ENCODE measurements at regions not wholly inside any gene's neighbourhood (a gene's known extent, or its start where the extent isn't known, plus 50 kb on each side); places are given as distances from the start of the nearest gene placed in this dataset.

DNA sequence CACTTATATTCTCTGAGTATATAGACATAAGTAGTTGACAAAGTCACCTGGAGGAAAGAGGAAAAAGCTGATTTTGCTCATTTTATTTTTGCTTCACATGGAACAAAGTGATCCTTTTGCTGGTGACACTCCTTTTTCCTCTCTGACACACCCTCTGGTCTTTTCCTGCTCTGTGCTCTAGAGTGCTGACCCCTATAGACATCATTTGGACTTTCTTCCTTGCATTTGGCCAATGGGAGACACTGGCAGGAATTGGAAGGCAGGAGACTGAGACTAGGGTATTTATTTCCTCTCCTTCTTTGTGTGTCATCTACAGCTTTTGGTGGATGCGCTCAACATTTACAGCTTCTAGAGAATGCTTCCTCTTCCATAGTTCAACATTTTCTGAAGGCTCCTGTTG is 1078.1 kb downstream of the SORCS1 start:
- TF ChIP-seq ZFX (IDR thresholded peaks at IDR 0.05; ENCODE audit: borderline replicate concordance) = no peak
- TF ChIP-seq, protein P1, sequence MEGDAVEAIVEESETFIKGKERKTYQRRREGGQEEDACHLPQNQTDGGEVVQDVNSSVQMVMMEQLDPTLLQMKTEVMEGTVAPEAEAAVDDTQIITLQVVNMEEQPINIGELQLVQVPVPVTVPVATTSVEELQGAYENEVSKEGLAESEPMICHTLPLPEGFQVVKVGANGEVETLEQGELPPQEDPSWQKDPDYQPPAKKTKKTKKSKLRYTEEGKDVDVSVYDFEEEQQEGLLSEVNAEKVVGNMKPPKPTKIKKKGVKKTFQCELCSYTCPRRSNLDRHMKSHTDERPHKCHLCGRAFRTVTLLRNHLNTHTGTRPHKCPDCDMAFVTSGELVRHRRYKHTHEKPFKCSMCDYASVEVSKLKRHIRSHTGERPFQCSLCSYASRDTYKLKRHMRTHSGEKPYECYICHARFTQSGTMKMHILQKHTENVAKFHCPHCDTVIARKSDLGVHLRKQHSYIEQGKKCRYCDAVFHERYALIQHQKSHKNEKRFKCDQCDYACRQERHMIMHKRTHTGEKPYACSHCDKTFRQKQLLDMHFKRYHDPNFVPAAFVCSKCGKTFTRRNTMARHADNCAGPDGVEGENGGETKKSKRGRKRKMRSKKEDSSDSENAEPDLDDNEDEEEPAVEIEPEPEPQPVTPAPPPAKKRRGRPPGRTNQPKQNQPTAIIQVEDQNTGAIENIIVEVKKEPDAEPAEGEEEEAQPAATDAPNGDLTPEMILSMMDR (IDR thresholded peaks at IDR 0.05) = no peak
- H3K27ac ChIP-seq = no peak overlapping the region

DNA sequence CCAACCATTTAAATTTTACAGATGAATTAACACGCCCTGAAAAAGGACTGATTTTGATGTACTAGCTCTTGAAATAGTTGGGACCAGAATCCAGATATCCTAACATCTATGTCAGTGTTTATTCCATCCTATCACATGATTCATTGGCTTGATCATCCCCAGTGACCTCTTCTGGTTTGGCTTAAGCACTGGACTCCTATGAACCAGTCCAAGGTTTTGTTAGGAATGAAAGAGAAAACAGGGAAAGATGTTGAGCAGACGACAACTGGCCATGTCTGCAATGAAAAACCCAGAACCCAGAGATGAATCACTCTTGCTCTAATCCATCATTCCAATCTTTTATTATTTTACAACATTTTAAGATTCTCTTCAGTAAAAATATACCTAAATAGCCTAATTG is 1080.9 kb downstream of the SORCS1 start:
- TF ChIP-seq ZFX (IDR thresholded peaks at IDR 0.05; ENCODE audit: borderline replicate concordance) = no peak
- TF ChIP-seq, protein P1 (IDR thresholded peaks at IDR 0.05) = no peak
- H3K27ac ChIP-seq = no peak overlapping the region

DNA sequence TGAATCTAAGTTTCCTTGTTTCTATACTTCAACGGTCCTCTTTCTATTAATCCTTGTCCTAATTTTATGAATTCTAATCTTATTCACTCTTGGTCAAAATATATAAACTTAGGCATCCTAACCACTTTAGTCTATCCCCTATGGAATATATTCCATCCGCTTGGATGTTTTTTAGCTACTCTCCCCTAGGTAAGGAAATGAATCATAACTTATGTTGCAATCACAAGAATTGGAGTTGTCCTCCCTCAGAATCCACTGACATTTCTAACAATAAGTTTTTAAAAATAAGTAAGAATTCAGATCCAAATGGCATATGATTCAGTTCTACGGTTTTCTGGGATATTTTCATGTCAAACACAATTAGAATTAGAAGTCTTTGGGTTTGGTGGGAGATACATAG is 1081.6 kb downstream of the SORCS1 start:
- no peak overlapping the region for H3K27ac ChIP-seq
- TF ChIP-seq, protein P1 (IDR thresholded peaks at IDR 0.05) = no peak

DNA sequence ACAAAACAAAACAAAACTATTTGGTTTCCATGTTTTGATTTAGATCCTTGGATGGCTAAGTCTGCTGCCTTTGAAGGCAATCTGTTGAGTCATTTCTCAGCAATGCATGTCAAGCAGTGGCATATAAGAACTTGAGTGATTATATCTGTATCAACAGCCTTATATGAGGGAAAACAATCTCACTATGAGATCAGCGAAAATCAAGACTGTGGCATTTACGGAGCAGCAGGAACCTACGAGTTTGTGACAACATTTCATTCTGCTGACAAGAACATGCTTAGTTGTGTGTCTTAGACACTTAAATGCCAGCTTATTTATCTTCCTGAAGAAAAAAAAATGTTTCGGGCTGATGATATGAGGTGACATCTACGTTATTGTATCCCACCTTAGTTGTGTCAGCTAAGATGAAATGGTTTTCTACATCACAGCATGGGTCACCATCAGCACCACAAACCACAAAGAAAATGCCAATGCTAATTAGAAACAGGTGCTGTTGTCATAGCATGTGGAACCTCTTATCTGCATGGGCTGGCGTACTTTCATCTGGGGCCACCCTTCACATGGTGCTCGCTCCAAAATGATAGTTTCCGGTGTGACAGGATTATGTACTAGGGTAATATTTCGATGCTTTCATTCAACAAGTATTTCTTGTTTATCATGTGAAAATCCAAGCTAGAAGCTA is 1085.5 kb downstream of the SORCS1 start:
- no peak overlapping the region for H3K27ac ChIP-seq
- TF ChIP-seq ZFX (IDR thresholded peaks at IDR 0.05; ENCODE audit: borderline replicate concordance) = no peak
- TF ChIP-seq, protein P1 (IDR thresholded peaks at IDR 0.05) = no peak

DNA sequence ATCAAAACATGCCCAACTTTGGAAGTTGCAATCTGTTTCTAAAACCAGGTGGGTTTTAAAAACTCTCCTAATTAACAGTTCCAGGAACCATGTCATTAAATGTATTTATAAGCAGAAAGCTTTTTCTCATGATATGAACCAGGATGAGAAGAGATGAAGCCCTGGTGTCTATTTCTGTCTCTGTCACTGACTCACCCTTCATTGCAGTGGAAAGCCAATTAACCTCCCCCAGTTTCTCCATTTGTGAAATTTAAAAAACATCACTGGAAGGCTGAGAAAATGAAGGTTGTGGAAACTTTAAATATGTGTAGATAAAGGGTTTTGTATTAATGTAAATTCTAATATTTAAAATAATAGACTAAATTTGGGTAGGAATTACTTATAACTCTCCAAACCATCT is 1088.0 kb downstream of the SORCS1 start:
- H3K27ac ChIP-seq = no peak overlapping the region
- TF ChIP-seq, protein P1 (IDR thresholded peaks at IDR 0.05) = no peak
- no peak for TF ChIP-seq ZFX (IDR thresholded peaks at IDR 0.05; ENCODE audit: borderline replicate concordance)

DNA sequence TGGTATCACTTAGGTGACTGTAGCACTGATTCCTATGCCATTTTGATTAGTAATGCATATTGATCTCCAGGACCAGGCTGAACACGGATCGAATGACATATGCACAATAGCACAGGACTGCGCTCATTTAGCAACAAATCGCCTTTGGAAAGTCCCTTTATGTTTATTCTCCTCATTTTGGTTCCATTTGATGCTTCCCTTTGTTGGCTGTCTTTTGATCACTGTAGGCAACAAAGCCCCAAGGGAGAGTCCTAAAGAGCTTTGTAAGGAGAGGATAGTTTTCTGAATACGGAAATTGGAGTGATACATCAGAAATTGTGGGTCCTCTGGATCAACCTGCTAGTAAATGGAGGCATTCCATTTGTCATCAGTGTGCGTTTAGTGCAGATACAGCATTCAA is 1111.4 kb downstream of the SORCS1 start:
- H3K27ac ChIP-seq = no peak overlapping the region
- TF ChIP-seq, protein P1 (IDR thresholded peaks at IDR 0.05) = no peak
- no peak for TF ChIP-seq ZFX (IDR thresholded peaks at IDR 0.05; ENCODE audit: borderline replicate concordance)

DNA sequence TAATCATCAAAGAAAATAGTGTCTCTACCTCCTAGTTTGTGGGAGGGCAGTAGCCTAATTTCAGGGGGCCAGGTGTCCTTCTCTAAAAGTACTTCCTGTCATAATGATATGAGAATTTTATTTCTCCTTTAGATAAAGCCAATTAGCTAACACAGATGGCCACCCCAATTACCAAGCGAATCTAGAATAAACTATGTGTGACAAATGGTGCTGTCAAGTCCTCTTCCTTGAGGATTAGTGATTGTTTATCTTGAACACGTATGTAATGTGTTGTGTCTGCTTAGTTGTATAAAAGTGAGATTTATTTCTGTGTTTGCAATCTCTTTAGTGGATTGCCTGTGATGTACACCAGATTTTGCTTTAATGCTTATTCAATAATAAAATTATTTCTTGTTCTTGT is 1120.0 kb downstream of the SORCS1 start:
- no peak overlapping the region for H3K27ac ChIP-seq
- no peak for TF ChIP-seq ZFX (IDR thresholded peaks at IDR 0.05; ENCODE audit: borderline replicate concordance)
- TF ChIP-seq, protein P1 (IDR thresholded peaks at IDR 0.05) = no peak

Data from 22Rv1 (cell line).